MM.1S (cell line): ENCODE measurements at regions not wholly inside any gene's neighbourhood (a gene's known extent, or its start where the extent isn't known, plus 50 kb on each side); places are given as distances from the start of the nearest gene placed in this dataset.

Source experiments
- CTCF ChIP-seq: fragments of 300-600 bp; sonication (generic); IDR thresholded peaks from 2 replicates; pipeline ENCODE4 v1.5.1; 2016; ENCODE audit warnings: antibody characterized with exemption, low read length, mixed read lengths
- EZH2 ChIP-seq: fragments of 300-600 bp; sonication (generic); optimal IDR thresholded peaks from 2 replicates; pipeline ENCODE3; 2017; ENCODE audit warnings: low read depth, mild to moderate bottlenecking, antibody characterized with exemption, low read length, mixed read lengths
- EZH2phosphoT487 ChIP-seq: fragments of 300-600 bp; sonication (generic); IDR thresholded peaks from 2 replicates; pipeline ENCODE4 v1.6.1; 2018; ENCODE audit warnings: antibody characterized with exemption, low read length

- TF ChIP-seq CTCF (no peak), EZH2phosphoT487 (no peak), EZH2 (no peak)
Measured at GRCh38 chr5:168165221-168165914, 126.1 kb upstream of the WWC1 start.
